Hematopoietic multipotent progenitor cell treated with erythropoietin and hydrocortisone succinate and interleukin-3 and kit ligand, for 4 days (in vitro differentiated cells): ENCODE measurements at regions not wholly inside any gene's neighbourhood (a gene's known extent, or its start where the extent isn't known, plus 50 kb on each side); places are given as distances from the start of the nearest gene placed in this dataset.

Experiments used
- DNase-seq: peaks from one replicate; pipeline ENCODE4 v3.0.0-alpha.2; 2015

DNA sequence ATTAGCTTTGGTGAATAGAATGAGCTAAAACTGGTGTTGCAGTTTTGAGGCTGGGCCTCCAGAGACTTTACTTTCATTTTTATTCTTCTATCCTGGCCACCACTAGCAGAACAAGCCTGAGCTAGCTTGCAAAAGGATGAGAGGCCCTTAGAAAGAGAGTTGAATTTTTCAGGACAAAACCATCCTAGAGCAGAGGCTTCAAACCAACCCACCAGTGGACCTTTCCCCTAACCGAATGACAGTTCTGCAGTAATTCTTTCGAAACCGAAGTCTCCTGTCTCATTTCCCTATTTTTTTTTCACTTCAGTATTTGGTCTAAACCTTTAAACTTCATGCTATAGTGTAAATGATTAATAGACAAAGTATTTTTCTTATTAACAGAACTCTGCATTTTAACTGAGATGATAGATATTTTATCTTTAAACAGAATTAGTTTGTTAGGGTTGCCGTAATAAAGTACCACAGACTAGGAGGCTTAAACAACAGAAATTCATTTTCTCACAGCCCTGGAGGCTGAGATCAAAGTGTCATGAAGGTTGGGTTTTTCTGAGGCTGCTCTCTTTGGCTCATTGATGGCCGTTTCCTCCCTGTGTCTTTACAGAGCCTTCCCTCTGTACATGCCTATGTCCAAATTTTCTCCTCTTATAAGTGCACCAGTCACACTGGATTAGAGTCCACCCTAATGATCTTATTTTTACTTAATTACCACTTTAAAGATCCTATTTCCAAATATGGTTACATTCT, 80.6 kb upstream of the PAK5 start:
- DNase-seq: no peak

DNA sequence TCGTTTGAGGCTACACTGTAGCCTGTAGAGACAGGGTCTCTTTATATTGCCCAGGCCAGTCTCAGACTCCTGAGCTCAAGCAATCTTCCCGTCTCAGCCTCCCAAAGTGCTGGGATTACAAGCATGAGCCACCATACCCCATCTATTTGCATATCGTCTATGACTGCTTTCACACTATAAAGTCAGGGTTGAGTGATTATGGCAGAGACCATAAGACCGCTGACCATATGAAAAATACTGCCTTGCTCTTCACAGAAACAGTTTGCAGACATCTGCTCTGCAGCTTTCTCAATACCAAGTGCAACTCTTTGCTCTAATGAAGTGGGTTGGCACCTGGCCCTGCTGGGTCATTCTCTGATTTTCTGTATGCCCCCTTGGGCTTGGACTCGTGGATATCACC, 79.5 kb upstream of the PAK5 start:
- no peak for DNase-seq

DNA sequence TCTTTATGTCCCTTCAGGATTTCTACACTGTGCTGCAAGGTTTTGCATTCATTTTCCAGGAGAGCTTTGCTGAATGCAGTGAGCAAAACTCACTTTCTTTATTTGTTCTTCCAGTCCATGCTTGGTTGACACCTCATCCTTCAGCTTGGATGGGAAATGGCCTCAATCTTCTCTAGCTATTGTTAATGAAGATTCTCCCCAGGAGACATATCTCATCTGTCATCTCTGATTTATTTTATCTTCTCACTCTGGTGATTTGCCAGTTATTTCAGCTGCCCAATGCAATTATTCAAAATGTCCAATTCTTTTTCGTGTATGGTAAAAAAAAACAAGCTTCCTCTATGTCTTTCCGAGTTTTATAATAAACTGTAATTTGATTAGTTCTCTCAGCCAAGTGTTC, 77.9 kb upstream of the PAK5 start:
- DNase-seq: no peak

DNA sequence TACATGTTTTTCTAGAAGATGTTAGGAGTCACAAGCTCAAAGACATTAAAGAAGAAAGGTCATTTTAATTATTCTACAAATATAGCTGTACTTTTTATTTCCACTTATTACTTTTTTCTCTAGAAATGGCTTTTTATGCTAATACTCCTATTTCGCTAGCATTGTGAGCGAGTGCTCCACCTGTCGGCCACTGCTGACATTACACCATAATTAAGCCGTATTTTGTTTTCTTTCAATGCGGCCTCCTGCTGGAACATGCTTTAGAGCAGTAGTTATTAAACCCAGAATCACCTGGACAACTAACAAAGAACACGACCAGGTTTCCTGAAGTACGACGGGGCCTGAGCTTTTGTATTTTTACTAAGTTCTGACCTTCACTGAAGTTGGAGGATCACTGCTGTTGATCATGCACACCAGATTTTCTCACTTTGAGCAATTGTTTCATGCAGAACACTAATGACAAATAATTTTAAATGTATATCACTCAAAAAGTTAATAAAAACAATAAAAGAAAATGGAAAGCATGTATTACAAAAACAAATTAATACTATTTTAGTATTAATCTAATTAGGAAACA, 74.1 kb upstream of the PAK5 start:
- peak; percentile 60 for DNase-seq

DNA sequence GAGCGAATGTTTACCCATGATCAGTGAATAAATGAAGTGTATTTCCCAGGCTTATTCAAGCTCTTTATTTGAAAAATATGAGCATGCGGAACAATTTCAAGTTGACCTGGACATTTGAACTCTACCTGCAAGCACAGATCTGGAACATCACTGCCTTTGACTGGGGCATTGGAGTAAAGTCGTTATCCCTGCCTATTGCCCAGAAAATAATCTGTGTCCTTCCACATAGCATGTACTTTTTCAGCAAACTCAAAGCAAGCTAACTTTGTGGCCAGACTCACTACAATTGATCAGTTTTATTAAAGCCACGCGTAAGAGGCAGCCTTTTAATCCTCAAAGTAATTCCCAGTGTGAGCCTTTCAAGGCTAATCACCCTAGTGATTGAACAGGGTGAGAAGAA, 73.4 kb upstream of the PAK5 start:
- DNase-seq: no peak

DNA sequence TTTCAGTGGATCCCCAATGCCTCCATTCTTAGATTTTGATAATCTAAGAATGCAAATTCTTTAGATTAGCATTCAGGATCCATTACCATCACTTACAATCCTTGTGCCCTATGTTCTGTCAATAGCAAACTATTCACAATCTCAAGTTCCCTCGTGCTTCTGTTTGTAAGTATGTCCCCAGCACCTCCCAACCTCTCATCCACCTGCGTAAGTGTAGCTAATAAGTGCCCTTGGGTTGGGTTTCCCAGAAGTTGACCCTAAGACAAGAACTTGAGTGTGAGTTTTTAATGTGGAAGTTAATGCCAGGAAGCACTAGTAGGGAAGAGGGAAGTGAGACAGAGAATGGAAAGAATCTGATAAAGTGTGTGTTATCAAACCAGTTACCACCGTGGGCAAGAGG, 72.6 kb upstream of the PAK5 start:
- no peak for DNase-seq

DNA sequence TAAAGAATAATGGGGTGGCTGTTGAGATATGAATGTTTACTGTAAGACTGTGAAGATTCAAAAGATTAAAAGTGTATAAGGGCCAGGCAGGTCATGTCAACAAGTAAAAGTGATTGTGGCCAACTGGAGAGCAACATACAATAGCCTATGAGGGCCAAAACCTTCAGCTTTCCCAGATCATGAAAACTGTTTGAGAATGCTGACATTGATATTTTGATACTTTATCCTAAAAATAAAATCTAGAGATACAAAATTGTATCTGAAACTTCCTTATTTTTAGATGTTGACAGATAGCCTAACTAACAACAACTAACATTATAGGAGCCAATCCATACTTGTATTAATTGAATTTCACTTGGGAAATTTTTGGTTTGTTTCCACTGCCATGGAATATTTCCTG, 70.3 kb upstream of the PAK5 start:
- DNase-seq: no peak

DNA sequence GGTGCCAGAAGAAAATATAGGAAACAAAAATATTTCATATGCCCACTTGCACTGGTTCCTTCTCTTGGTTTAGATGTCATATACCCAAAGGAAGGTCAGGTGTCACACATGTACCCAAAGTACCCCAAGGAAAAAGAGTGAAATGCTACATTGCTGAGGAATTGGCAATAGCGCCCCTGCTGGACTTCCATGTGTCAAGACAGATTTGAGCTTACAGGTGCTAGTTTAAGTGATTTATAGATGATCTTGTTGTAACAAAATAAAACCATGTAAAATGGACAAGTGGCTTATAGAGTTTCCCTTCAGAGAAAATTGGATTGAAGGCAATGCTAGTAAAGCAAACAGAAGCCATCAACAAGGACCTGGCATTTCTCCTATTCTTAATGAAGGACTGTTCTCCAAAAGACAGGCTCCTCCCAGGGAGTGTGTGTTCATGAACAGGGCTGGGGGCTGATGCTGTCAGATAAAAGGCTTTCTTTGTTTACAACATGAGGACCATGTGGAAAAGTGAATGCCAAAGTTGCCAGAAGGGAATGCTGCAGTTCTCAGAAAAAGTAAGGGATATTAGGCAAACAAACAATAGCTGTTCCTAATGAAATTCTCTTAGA, 64.3 kb upstream of the PAK5 start:
- DNase-seq: peak; percentile 29

DNA sequence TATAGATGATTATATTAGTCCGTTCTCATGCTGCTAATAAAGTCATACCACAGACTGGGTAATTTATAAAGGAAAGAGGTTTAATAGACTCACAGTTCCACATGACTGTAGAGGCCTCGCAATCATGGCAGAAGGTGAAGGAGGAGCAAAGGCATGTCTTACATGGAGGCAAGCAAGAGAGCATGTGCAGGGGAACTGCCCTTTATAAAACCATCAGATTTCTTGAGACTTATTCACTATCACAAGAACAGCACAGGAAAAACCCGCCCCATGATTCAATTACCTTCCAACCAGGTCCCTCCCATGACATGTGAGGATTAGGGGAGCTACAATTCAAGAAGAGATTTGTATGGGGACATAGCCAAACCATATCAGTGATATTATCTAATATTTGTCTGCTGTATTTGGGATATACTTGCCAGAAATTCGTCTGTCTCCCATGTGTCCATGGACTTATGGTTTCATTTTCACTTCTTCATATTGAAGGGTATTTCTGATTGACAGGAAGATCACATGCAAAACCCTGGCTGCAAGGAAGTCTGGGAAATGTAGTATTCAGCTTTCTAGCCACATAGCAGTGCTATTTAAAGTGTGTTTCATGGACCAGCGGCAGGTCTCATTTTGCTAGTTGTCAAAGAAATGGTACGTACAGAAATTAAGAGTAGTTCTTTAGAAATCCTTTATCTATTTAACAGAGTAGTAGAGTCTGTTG, 50.5 kb upstream of the PAK5 start:
- DNase-seq: peak; percentile 8
